CD1c-positive myeloid dendritic cell (primary cell): ENCODE measurements at regions not wholly inside any gene's neighbourhood (a gene's known extent, or its start where the extent isn't known, plus 50 kb on each side); places are given as distances from the start of the nearest gene placed in this dataset.
A peak's percentile ranks its signal among the peaks of the same experiment; 100 is the strongest.

Experiments used
- DNase-seq: peaks from one replicate; pipeline ENCODE4 v3.0.0-alpha.2; 2016; ENCODE audit errors: extremely low spot score

- DNase-seq = no peak
Observed at GRCh38 chr1:184888505-184888904, 85.8 kb downstream of the NIBAN1 start.

DNA sequence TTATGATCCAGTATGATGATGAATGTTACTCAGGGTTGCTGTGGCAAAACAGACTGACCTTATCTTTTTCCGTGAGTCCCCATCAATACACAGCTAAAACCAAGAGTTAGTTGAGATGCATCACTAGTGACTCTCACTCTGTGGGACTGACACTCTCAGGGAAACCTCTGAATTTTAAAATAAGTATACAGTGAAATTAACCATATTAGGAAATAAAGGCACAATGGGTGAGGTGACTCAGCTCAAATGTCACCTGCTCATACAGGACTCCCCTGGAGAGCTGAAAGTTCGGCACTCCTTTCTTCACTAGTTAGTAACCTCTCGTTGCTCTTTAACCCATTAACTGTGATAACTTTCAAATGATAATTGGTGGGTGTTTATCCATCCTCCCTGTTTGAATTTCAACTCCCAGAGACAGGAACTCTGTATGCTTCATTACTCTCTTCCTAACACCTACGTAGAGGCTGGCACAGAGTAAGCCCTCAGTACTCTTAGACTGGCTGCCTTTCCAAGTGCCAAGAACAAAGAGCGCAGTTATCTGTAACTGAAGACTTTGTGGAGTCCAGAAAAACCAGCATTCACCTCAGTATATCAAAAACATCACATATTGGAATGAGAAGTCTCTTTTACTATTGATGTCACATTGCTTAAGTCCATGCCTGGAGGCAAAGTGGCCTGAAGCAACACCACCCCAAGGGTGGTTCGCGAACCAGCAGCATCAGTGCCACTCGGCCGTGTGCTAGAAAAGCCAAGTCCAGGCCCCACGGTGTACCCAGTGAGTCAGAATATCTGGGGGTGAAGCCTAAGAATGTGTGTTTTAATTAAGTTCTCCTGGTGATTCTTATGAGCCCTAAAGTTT, 91.1 kb downstream of the NIBAN1 start:
- no peak for DNase-seq

- no peak for DNase-seq
Observed at GRCh38 chr1:184881941-184882913, 92.1 kb downstream of the NIBAN1 start.

- no peak for DNase-seq
Observed at GRCh38 chr1:184879876-184880557, 94.3 kb downstream of the NIBAN1 start.

DNA sequence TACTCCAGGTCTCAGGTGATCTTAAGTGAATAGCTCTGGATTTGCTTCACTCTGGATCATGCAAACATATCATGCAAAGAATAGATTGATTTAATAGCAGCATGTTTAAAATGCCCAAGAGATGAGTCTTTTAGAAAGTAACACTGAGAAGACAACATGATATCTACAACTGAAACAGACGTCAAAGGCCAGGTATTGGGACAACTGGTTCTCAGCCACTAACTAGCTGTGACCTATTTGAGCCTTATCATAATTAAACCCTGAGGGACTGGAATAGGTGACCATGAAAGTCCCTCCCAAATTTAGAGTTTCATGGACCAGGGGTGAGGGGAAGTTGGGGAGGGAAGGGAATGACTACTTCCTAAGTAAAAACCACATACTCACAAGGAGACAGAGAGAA, 95.7 kb downstream of the NIBAN1 start:
- DNase-seq = no peak

GRCh38 chr1:184878002-184878401, 96.3 kb downstream of the NIBAN1 start:
- DNase-seq = no peak

DNA sequence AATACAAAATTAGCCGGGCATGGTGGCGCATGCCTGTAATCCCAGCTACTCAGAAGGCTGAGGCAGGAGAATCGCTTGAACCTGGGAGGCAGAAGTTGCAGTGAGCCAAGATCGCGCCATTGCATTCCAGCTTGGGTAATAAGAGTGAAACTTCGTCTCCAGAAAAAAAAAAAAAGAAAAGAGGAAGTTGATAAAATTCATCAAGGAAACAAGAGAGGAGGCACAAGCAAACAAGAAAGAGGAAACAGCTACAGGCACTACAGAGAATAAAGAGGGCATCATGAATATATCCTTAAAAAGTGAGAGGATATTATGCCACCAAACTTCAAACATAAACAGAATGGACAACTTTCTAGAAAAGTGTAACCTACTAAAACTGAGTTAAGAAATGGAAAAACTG, 98.3 kb downstream of the NIBAN1 start:
- DNase-seq = peak; percentile 67

- no peak for DNase-seq
Observed at GRCh38 chr1:184875218-184875617, 99.1 kb downstream of the NIBAN1 start.

- DNase-seq = no peak
Observed at GRCh38 chr1:184870319-184870718, 104.0 kb downstream of the NIBAN1 start.

DNA sequence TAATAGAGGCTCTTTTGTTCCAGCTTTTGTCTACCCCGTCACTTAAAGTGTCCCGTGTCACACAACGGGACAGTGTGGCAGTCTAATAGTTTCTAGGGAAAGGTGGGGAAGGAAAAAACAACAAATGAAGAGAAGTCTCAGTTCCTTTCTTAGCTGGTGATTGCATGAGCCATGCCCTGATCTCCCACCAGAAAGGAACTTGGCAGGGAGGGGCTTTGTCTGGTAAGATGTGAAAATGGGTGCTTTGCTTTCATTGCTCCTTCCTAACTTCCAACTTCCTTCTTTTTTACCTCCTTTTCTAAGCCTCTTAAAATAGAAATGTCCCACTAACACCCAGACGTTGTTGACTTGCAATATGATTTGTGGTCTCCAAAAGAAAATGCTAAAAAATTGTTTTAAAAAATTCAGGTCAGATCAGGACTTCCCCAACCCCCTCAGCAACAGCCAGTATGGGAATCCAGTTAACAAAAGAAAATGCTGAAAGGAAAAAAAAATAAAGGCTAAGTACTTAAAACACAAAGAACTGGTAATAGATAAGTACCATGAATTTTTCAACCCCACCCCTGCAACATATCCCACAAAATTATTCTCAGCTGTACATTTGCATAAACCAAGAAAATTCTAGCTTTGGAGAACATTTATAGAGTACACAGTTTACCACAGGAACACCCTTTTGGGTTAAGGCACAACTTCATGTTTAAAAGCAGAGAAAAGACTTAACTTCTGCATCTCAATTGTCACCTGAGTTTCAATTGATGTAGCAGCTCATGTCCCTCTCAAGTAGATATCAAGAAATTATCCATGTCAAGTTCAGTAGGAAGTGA, 106.2 kb downstream of the NIBAN1 start:
- DNase-seq = peak; percentile 47

DNA sequence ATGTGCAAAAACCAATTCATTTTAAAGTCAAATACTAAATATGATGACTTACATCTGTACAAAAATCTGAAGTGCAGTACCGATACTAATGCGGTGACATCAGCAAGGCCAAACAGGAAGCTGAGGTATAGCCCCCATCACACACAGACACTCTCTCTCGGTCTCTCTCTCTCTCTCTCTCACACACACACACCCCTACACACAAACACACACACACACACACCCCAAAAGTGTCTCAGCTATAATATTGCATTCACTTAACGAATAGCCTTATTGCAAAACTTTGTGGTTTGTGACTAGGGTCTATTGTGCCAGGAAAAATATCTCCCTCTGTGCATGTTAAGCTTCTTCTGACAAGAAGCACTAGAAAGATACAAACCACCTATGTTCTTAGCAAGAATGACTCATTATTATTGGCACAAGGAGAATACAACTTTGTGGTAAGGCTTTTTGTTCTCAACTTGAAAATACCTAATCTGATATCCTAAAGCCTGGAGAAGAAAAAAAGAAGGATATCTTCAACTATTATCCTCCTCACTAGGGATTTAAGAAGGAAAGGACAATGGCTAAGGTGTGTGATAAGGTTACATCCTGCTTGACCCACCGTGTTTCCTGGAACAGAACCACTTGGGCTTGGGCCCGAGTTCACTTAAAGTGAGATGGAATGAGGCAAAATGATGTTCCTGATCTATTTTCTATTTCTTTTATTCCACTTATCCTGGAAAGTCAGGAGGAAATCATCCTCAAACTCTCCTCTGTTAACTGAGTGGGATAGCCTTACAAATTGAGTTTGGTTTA, 107.1 kb downstream of the NIBAN1 start:
- DNase-seq = peak; percentile 43

DNA sequence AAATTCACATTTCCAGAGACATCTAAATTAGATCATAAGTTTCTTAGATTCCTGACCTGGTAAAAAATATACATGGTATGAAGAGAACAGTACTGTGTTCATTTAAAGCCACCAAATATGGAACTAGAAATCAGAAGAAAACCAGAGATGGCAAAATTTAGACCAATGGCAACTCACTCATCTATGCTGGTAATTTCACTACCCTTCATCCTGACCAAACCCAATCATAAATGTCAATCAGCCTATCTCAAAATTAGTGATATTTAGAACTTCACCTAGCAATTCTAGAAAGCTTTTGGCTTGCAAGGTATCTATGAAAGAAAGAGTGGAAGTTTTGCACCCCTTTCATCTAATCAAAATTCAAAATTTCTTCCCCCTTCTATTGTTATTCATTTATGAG, 107.7 kb downstream of the NIBAN1 start:
- no peak for DNase-seq

GRCh38 chr1:184865831-184866230, 108.5 kb downstream of the NIBAN1 start:
- DNase-seq = no peak

- no peak for DNase-seq
Observed at GRCh38 chr1:184861755-184862336, 107.2 kb upstream of the EDEM3 start.

- no peak for DNase-seq
Observed at GRCh38 chr1:184860985-184861754, 106.5 kb upstream of the EDEM3 start.

DNA sequence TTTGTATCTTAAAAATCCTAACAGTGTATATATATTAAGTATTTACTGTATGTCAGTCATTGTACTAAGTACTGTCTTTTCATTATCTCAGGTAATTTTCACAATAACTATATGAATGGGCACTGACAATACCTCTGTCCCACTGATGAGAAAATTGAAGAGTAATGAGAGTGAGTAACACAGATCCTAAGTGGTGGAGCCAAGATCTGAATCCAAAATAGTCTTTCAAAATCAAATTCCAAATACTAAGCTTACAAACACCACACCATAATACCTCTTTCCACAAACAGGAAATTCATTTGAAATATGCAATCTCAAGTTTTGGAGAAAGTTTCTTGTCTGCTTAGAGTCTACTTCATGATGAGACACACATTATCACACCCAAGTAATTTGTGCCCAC, 105.9 kb upstream of the EDEM3 start:
- DNase-seq = no peak

DNA sequence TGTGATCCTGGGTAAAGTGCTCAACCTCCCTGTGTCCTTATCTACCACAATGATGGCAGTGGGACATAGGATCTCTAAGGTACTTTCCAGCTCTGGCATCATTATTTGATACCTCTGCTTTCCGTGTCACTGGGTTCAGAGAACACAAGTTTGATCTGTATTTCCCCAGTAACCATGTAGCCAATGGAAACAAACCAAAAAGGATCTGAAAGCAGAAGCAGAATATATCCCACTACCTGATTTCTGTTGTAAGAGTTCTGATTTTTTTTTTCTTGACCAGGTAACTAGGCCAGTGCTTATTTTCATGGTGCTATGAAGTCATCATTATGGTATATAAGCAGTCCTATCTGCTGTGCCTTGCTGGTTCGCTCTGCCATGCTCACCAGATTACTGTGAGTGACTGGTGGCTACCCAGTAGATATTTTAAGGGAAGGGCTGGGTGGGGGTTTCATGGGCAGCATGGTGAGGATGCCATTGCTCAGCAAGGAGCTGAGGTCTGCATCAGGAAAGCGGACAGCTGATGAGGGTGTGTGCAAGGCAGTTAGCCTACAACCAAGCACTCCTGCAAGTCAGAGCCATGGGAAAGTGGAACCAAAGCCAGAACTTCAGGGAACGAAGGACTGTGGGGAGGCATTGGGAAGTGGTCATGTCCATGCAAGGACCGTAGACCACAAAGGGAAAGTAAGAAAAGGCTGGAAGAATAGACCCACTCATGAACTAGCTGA, 104.9 kb upstream of the EDEM3 start:
- DNase-seq = peak; percentile 24

DNA sequence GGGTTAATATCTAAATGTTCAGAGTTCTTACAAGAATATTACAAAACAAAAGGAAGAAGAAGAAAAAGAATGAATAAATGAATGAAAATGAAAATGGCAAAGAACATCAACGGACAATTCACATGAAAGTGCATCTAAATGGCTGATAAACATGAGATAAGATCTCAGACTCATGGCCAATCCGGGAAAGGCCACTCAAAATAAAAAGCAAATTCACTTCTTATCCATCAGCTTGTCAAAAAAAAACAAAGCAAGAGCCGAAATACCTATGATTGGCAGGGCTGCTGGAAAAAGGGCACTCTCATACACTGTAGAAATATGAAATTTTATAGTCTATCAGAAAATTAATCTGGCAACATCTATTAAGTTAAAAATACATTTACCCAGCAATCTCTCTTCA, 103.6 kb upstream of the EDEM3 start:
- no peak for DNase-seq
